Neuronal stem cell (in vitro differentiated cells): ENCODE measurements at regions not wholly inside any gene's neighbourhood (a gene's known extent, or its start where the extent isn't known, plus 50 kb on each side); places are given as distances from the start of the nearest gene placed in this dataset.

Source experiments
- DNase-seq: peaks from one replicate; pipeline ENCODE4 v3.0.0-alpha.2; 2013; ENCODE audit warnings: low spot score
- H2AFZ ChIP-seq: one replicate; pipeline ENCODE4 v1.6.1; 2013; ENCODE audit warnings: mild to moderate bottlenecking, low read length, inconsistent platforms
- H2AK5ac ChIP-seq: 2 replicates; pipeline ENCODE4 v1.6.1; 2013; ENCODE audit warnings: low read depth, mild to moderate bottlenecking, inconsistent platforms, low read length, moderate library complexity, mixed read lengths
- H2BK120ac ChIP-seq: 2 replicates; pipeline ENCODE4 v1.6.1; 2013; ENCODE audit warnings: low read depth, mild to moderate bottlenecking, inconsistent platforms, low read length, moderate library complexity, mixed read lengths
- H2BK12ac ChIP-seq: one replicate; pipeline ENCODE4 v1.6.1; 2013; ENCODE audit warnings: low read length, inconsistent platforms
- H2BK15ac ChIP-seq: 2 replicates; pipeline ENCODE4 v1.6.1; 2013; ENCODE audit warnings: mild to moderate bottlenecking, low read length, inconsistent platforms, mixed read lengths
- H2BK5ac ChIP-seq: one replicate; pipeline ENCODE4 v1.6.1; 2013; ENCODE audit warnings: inconsistent platforms, mild to moderate bottlenecking, low read length, moderate library complexity
- H3K14ac ChIP-seq: one replicate; pipeline ENCODE4 v1.6.1; 2013; ENCODE audit warnings: low read length, inconsistent platforms
- H3K18ac ChIP-seq: 2 replicates; pipeline ENCODE4 v1.6.1; 2013; ENCODE audit warnings: low read length, inconsistent platforms
- H3K23ac ChIP-seq: 2 replicates; pipeline ENCODE4 v1.6.1; 2013; ENCODE audit warnings: low read depth, mild to moderate bottlenecking, mixed read lengths, low read length, inconsistent platforms; ENCODE audit not compliant: poor library complexity
- H3K27ac ChIP-seq: replicated peaks from 3 replicates; pipeline ENCODE4 v1.5.1; 2013; ENCODE audit warnings: low read length, inconsistent platforms
- H3K27me3 ChIP-seq, 3 experiments: 2 replicates each; pipeline ENCODE4 v1.6.1; 2013; ENCODE audit warnings: low read length in 3 of 3, mild to moderate bottlenecking in 2 of 3, inconsistent platforms in 1 of 3, low read depth in 1 of 3, mixed read lengths in 1 of 3, moderate library complexity in 1 of 3; ENCODE audit not compliant: control insufficient read depth in 3 of 3, insufficient read depth in 3 of 3
- H3K36me3 ChIP-seq, 2 donors: replicated peaks in 1 of 2; 2 replicates each; pipeline ENCODE4 v1.6.1; 2013; ENCODE audit warnings: low read length in 2 of 2; ENCODE audit not compliant: control insufficient read depth in 2 of 2, insufficient read depth in 2 of 2
- H3K4ac ChIP-seq: 2 replicates; pipeline ENCODE4 v1.6.1; 2013; ENCODE audit warnings: inconsistent platforms, mild to moderate bottlenecking, low read length, moderate library complexity
- H3K4me1 ChIP-seq, 2 donors: 1 replicate in 1 of 2; 2 replicates in 1 of 2; pipeline ENCODE4 v1.6.1; 2013; ENCODE audit warnings: low read length in 2 of 2, low read depth in 1 of 2; ENCODE audit not compliant: control insufficient read depth in 2 of 2, insufficient read depth in 1 of 2
- H3K4me2 ChIP-seq: one replicate; pipeline ENCODE4 v1.6.1; 2013; ENCODE audit warnings: mild to moderate bottlenecking, low read length, inconsistent platforms; ENCODE audit not compliant: insufficient read depth, poor library complexity, severe bottlenecking
- H3K4me3 ChIP-seq, 2 donors: 2 replicates each; pipeline ENCODE4 v1.5.1; 2013; ENCODE audit warnings: low read length in 2 of 2, mild to moderate bottlenecking in 2 of 2, inconsistent platforms in 1 of 2, moderate library complexity in 1 of 2
- H3K79me1 ChIP-seq: one replicate; pipeline ENCODE4 v1.6.1; 2013; ENCODE audit warnings: low read depth, mild to moderate bottlenecking, inconsistent platforms, low read length, moderate library complexity
- H3K9ac ChIP-seq: one replicate; pipeline ENCODE4 v1.6.1; 2013; ENCODE audit warnings: mild to moderate bottlenecking, low read depth, low read length, inconsistent platforms; ENCODE audit not compliant: poor library complexity
- H3K9me3 ChIP-seq, 2 donors: replicated peaks in 1 of 2; 2 replicates each; pipeline versions ENCODE3 to v1.6.1; 2013; ENCODE audit warnings: low read length in 2 of 2, mild to moderate bottlenecking in 2 of 2, inconsistent platforms in 1 of 2, low read depth in 1 of 2, mixed read lengths in 1 of 2, moderate library complexity in 1 of 2; ENCODE audit not compliant: control insufficient read depth in 2 of 2, insufficient read depth in 1 of 2
- H4K8ac ChIP-seq: one replicate; pipeline ENCODE4 v1.6.1; 2013; ENCODE audit warnings: low read depth, mild to moderate bottlenecking, inconsistent platforms, low read length, moderate library complexity
- H4K91ac ChIP-seq: one replicate; pipeline ENCODE4 v1.6.1; 2013; ENCODE audit warnings: low read length, low read depth, mild to moderate bottlenecking, inconsistent platforms; ENCODE audit not compliant: poor library complexity
- WGBS, 2 donors: extraction: QIAGEN DNeasy Blood & Tissue Kit; methylation state at CpG; one replicate each; pipeline ENCODE4 v1.1.7; 2013; ENCODE audit warnings: missing lambda C conversion rate in 2 of 2, mixed read lengths in 1 of 2; ENCODE audit not compliant: insufficient read length in 2 of 2, insufficient replicate concordance in 1 of 2; ENCODE audit errors: extremely low coverage in 2 of 2; 5-methylcytosine and 5-hydroxymethylcytosine counted together

DNA sequence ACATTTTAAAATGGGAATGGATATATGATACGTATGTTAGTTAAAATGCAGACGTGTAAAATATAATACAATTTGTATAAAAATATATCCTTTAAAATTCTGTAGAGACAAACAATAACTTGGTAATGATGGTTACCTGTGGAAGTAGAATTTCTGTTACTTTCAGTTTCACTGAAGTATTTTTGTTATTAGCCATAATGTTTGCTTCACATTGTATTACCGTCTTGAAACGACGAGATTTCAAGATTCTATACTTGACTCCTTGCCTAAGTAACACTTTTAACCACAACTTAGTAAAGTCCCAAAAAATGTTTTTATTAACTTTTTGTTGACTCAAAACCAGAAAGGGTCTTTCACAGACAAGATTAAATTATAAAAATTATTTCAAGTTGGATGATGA lies 488.3 kb upstream of the VRK2 start:
- Histone ChIP-seq H2BK120ac (no peak overlapping the region), H3K4me1 (no peaks in the 10 kb centered on the region), H3K27me3 (no peaks in the 10 kb centered on the region), H4K8ac (no peak overlapping the region), H2AK5ac (no peak overlapping the region), H3K4me3 (no peak overlapping the region), H3K14ac (no peak overlapping the region), H3K9ac (no peak overlapping the region), H3K23ac (no peak overlapping the region), H2AFZ (no peak overlapping the region), H3K18ac (no peak overlapping the region), H3K36me3 (no peaks in the 10 kb centered on the region), H2BK5ac (no peak overlapping the region), H2BK12ac (no peak overlapping the region), H4K91ac (no peak overlapping the region), H3K4me2 (no peak overlapping the region), H3K79me1 (no peaks in the 10 kb centered on the region), H3K9me3 (no peaks in the 10 kb centered on the region), H3K4ac (no peak overlapping the region), H2BK15ac (no peak overlapping the region), H3K27ac (no peak overlapping the region)
- 100% methylated on average over 1 of the region's 5 CpGs; no CpG with 5 or more reads in 1 of the 2 donors for WGBS, 2 donors
- DNase-seq = no peak

DNA sequence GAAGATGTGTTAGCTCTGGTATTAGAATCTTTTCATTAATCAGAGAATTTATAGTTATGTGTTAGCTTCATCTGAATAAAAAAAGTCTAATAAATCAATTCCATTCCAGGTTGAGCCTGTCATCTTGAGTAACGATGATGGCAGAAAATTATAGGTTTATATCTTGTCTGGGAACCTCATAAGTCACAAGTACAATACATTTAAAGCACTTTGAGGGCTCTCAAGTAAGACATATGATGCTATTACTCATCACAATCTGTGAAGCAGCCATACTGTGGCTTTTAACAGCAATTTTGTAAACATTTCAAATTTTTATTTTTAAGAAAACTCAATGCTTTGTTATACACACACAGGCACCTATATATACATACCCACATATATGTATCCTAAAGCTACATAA lies 484.1 kb upstream of the VRK2 start:
- no peaks in the 10 kb centered on the region for H3K4me1 ChIP-seq
- H3K79me1 ChIP-seq = no peaks in the 10 kb centered on the region
- no CpG with 5 or more reads among the region's 1 CpG for WGBS, 2 donors
- no peak overlapping the region for H2AK5ac ChIP-seq
- no peak overlapping the region for H2BK120ac ChIP-seq
- no peak overlapping the region for H3K4me3 ChIP-seq
- no peaks in the 10 kb centered on the region for H3K27me3 ChIP-seq
- H3K4ac ChIP-seq = no peak overlapping the region
- H3K4me2 ChIP-seq = no peak overlapping the region
- no peak for DNase-seq
- no peaks in the 10 kb centered on the region for H3K36me3 ChIP-seq
- no peak overlapping the region for H2BK15ac ChIP-seq
- H4K8ac ChIP-seq = no peak overlapping the region
- no peak overlapping the region for H2AFZ ChIP-seq
- H3K14ac ChIP-seq = no peak overlapping the region
- H3K23ac ChIP-seq = no peak overlapping the region
- H3K27ac ChIP-seq = no peak overlapping the region
- no peak overlapping the region for H4K91ac ChIP-seq
- no peak overlapping the region for H3K9ac ChIP-seq
- H2BK5ac ChIP-seq = no peak overlapping the region
- H3K9me3 ChIP-seq = no peaks in the 10 kb centered on the region
- H3K18ac ChIP-seq = no peak overlapping the region
- H2BK12ac ChIP-seq = no peak overlapping the region

DNA sequence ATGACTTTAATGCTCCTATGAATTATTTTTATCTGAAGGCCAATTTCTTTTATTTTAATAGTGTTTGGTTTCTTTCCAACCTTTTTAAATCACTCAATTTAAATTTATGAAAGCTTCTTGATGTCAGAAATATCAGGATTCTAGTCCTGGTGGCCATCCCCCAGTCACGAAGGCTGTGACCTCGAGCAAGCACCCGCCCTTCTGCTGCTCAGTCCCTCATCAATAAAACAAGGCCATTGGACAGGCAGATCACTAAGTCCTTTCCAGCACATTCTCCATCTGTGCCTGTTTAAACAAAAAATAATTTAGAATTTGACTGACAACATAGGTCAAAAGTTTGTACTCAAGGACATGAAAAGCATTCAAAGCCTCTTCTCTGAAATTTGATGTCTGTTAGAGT lies 483.6 kb upstream of the VRK2 start:
- no peak overlapping the region for H3K4ac ChIP-seq
- no peak overlapping the region for H2AK5ac ChIP-seq
- H2BK5ac ChIP-seq = no peak overlapping the region
- H2AFZ ChIP-seq = no peak overlapping the region
- H3K14ac ChIP-seq = no peak overlapping the region
- H3K18ac ChIP-seq = no peak overlapping the region
- DNase-seq = no peak
- H2BK15ac ChIP-seq = no peak overlapping the region
- H4K8ac ChIP-seq = no peak overlapping the region
- H3K9ac ChIP-seq = no peak overlapping the region
- no peak overlapping the region for H2BK12ac ChIP-seq
- no peak overlapping the region for H4K91ac ChIP-seq
- no peaks in the 10 kb centered on the region for H3K79me1 ChIP-seq
- no peak overlapping the region for H3K27ac ChIP-seq
- no peak overlapping the region for H3K4me3 ChIP-seq
- no peaks in the 10 kb centered on the region for H3K9me3 ChIP-seq
- no peak overlapping the region for H2BK120ac ChIP-seq
- no peak overlapping the region for H3K4me2 ChIP-seq
- no peaks in the 10 kb centered on the region for H3K36me3 ChIP-seq
- no CpG with 5 or more reads among the region's 3 CpGs for WGBS, 2 donors
- no peaks in the 10 kb centered on the region for H3K27me3 ChIP-seq
- no peaks in the 10 kb centered on the region for H3K4me1 ChIP-seq
- no peak overlapping the region for H3K23ac ChIP-seq

DNA sequence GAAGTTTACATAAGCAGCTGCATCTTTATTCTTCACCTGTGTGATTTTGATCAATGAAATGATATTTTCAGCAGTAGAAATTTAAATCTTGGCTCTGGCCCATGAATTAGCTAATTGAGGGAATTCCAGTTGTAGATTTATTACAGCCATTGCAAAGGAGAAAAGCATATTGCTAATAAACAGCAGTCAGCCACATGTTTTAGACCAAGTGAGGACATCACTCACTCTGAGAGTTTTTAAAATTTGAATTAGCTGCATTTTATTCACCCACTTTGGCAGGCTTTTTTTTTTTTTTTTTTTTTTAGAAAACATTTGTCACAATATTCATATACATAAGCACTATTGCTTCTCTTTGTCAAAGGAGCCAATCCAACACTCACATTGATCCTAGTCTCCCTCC lies 479.4 kb upstream of the VRK2 start:
- no peak overlapping the region for H3K9ac ChIP-seq
- DNase-seq = no peak
- H3K27ac ChIP-seq = no peak overlapping the region
- H2BK12ac ChIP-seq = no peak overlapping the region
- no peak overlapping the region for H4K8ac ChIP-seq
- no peak overlapping the region for H3K23ac ChIP-seq
- H2AK5ac ChIP-seq = no peak overlapping the region
- H3K9me3 ChIP-seq = no peaks in the 10 kb centered on the region
- H3K18ac ChIP-seq = no peak overlapping the region
- no peak overlapping the region for H4K91ac ChIP-seq
- no peak overlapping the region for H2BK5ac ChIP-seq
- no peak overlapping the region for H3K4ac ChIP-seq
- no peak overlapping the region for H2BK120ac ChIP-seq
- H2AFZ ChIP-seq = no peak overlapping the region
- H3K27me3 ChIP-seq = peaks cover 0 to 2% (median 0%) of the 10 kb centered on the region in 3 experiments
- H3K79me1 ChIP-seq = no peaks in the 10 kb centered on the region
- H3K4me3 ChIP-seq = no peak overlapping the region
- H3K14ac ChIP-seq = no peak overlapping the region
- H3K36me3 ChIP-seq = no peaks in the 10 kb centered on the region
- H3K4me1 ChIP-seq = no peaks in the 10 kb centered on the region
- no peak overlapping the region for H2BK15ac ChIP-seq
- no peak overlapping the region for H3K4me2 ChIP-seq
